HG03571 (cell line): ENCODE measurements at regions not wholly inside any gene's neighbourhood (a gene's known extent, or its start where the extent isn't known, plus 50 kb on each side); places are given as distances from the start of the nearest gene placed in this dataset.
"Not testable (repeated sequence)": the region's sequence is repeated elsewhere in the genome, so short reads cannot be mapped to it uniquely, and the experiment has no call there.

Experiments
- ATAC-seq: cut with Tn5 transposase; IDR thresholded peaks from one replicate; pipeline ENCODE4 v1.9.1; 2021; ENCODE audit not compliant: unreplicated experiment

DNA sequence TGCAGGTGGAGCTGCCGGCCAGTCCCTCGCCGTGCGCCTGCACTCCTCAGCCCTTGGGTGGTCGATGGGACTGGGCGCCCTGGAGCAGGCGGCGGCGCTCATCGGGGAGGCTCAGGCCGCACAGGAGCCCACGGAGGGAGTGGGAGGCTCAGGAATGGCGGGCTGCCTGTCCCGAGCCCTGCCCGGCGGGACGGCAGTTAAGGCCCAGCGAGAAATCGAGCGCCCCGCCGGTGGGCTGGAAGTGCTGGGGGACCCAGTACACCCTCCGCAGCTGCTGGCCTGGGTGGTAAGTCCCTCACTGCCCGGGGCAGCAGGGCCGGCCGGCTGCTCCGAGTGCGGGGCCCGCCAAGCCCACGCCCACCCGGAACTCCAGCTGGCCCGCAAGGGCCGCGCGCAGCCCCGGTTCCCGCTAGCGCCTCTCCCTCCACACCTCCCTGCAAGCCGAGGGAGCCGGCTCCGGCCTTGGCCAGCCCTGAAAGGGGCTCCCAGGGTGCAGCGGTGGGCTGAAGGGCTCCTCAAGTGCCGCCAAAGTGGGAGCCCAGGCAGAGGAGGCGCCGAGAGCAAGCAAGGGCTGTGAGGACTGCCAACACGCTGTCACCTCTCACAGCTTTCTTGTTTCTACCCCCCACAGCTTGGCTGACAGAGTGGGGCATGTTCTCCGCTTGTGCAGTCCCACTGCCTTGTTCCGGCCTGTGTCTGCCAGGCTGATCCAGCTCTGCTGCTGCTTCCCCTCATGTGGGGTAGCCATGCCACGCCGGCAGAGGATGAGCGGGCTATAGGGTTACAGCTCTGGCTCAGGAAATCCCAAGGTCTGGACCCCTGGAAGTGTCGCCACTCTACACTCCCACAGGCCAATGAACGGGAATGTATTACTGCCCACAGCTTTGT, 886.7 kb downstream of the FAT4 start:
- ATAC-seq: not testable (repeated sequence)

DNA sequence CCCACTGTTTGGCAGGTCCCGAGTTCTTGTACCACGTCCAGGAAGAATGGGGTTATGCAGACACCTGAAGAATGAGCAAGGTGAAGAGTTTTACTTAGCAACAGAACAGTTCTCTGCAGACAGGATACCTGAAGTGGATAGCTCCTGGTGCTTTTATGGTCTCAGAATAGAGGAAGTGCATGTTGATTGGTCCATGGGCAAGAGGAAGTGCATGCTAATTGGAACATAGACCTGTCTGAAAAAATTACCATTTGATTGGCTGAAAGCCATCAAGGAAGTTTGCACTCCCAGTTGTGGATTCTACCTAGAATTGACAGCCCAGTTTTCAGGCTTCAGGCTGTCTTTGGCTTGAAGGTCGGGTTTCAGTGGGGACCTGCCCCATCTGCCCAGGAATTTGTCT, 887.5 kb downstream of the FAT4 start:
- no peak for ATAC-seq

DNA sequence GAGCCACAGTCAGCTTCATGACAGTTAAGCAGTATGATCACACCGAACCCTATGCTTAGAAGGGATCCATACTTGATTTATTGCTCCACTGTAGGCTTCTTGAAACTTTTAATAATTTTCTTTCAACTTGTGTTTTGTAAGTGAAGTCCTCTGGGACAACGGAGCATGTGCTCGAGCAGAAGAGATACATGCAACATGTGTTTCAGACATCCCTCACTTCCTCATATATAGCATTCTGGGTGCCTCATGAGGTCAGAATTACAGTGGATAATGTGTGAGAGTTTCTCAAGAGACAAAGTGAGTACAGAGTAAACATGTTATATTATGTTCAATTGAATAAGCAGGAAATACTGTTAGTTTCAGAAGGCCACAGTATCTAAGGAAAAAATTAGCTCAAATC, 893.2 kb downstream of the FAT4 start:
- ATAC-seq: no peak

DNA sequence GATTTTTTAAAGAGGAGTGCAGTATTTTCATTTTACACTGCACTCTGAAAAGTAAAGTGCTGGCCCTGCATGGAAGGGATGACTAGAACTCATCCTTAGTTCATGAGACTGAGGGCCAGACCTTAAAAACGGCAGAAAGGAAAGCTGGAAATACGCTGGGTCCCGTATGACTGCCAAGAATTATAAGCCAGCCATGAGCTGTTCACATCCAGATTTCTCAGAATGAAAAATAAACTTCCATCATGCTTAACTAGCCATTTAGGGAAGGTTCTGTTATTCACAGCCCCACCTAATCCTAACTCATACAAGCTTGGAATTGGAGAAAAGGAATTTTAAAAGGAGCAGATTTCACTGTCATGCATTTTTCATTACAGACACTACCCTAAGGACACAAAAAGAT, 894.4 kb downstream of the FAT4 start:
- no peak for ATAC-seq

DNA sequence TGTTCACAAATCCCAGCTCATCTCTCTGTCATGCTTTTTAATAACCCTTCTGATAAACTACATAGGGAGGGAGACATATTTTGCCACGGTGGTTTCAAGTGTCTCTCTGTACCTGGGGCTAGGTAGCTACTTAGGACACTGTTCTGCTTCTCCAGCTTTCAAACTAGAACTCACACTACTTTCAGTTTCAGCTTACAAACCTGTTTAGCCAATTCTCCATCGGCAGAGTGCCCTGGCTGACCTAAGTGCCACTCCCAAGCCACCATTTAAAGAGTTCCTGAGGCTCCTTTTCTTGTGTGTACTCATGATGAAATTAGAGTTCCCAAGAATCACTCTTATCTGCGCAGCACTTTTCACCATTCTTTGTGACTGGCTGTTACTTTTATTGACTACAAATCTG, 899.2 kb downstream of the FAT4 start:
- ATAC-seq: no peak

DNA sequence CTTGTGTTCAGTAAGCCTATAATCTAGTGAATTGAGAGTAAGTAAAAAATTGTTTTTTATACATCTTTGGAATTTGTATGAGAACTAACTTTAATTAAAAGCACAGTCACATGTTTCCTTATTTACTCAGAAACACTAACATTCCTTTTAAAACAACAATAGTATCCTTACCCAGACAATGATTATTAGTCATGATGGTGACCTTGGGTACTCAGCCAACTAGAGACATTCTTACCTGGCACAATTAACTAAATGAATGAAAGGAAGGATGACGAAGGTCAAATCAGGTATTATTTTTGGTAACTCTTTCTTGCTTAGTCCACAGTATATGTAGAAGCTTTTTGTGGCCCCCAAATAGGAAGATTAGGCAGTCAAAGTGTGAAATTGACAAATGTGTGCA, 901.0 kb downstream of the FAT4 start:
- ATAC-seq: no peak

DNA sequence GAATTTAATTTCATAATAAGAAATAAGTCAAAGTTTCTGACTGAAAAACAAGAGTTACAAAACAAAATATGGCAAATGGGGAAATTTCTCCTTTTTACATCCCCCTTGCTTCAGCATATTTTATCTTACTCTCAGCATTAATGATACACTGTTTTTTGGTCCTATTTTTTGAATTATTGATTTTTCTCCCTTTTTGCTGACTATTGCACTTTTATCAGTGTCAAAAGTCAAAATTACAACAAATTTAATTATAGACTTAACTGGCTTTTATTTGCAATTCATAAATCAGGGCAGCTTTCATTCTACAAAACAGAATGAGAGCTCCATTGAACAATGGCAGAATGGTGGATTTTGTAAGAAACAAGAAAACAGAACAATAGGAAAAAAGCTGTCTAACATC, 901.9 kb downstream of the FAT4 start:
- no peak for ATAC-seq

DNA sequence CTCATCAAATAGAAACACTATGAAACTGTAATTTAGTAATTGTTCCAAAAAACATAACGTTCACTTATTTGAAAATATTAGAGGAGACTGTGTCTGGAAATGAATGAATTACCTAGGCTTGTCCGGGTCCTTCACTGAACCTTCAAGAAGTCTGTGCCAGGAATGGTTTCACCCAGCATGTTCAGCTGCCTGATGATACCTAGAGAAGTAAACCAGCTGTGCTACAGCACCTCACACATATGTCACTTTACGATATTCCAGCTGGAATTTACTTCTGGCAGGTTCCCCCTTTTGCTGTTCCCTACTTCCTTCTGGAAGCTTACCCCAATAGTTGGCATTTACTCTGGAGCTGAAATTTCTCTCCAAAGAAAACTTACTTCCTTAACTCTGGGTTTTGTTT, 906.5 kb downstream of the FAT4 start:
- no peak for ATAC-seq

DNA sequence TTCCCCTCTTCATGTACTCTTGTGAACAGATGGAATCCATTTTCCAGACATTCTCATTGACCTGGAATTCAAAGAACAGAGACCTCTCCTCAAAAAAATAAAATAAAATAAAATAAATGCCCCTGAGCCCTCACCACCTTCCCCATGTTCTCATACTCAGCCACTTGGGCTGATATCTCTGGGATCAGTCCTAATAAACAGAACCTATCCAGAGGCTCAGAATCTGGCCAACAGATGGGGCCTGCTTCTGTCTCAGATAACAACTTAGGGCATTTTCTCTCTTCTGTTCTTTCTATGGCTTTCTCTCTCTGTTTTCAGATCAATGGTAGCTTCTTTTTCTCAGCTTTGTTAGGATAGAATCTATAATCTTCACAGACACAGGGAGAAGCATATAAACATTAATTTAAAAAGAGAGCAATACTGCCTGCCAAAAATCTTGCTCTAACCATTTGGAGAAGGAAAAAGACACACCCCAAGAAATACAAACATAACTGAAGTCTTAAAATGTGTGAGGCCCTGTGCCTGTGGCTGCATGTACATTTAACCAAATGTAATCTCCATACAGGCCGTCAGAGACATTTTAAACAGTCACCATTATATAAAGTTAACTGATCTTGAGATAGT, 907.1 kb downstream of the FAT4 start:
- no peak for ATAC-seq

DNA sequence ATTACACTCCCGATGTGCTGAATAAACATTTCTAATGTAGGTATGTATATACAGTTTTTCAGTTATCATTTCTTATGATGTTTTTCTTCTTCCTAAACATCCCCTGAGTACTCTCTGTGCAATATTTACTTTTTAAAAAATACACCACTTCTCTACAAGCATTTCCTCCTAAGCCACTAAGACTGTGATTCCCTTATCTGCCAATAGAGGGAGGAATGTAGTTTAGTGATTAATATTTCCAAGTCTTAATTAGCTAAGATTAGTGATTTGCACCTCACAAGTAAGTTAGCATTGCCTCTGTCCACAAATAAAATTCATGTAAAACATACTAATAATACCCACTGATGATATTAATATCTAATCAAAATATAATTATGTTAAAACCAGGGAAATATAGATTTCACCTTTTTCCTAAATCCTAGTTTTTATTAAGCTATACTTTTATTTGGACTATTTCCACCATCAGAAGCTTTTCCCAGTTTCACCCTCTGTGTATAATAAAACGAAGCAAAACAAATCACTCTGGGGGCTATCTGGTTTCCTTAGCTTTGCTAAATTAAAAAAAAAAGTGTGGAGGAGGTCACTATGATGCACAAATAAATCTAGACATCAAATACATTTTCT, 909.1 kb downstream of the FAT4 start:
- no peak for ATAC-seq

DNA sequence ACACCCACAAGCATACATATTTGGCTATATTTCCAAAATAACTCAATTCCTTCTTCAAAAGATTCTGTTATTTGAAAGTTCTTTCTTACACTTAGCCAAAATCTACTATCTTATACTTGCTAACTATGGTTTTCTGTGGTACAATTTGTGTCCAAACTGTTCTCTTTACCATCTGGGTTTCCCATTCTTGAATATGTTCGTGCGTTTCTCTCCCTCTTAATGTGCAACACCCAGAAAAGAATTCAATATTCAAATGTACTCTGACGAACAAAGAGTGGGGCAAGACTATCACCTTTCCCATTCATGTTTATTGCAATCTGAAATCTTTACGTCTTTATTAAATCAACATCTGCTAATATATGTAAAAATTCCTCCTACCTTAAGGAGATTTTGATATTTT, 912.7 kb downstream of the FAT4 start:
- no peak for ATAC-seq

DNA sequence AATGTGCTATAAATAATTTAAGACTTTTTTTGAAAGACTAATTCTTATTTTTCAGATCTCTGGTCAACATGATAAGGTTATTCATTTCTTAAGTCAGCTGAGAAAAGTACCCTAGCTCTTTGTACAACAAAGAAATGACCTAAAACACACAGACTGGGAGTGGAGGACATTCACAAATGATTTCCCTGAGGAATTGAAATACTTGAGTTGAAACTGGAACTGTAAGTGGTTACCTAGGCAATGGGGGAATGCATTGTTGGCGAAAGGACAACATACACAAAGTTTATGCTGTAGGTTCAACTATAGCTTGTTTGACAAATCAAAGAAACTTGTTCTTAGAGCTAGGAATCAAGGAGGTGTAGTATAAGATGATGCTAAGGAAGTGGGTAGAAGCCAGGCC, 915.5 kb downstream of the FAT4 start:
- no peak for ATAC-seq

DNA sequence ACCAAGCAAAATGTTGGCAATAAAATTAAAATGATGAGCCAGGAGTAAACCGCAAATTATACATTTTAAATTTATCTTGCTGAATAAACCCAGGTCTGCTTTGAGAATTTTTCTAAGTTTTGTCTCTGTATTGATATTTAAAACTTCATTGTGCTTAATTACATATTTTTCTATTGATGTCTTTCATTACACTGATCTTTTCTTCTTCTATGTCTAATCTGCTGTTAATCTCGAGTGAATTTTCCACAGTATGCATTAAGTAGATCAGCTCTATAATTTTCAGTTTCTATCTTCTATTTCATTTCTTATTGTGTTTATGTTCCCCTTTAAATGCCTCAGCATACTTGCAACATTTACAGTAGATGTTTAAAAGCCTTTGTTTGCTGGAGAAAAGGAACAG, 918.7 kb downstream of the FAT4 start:
- no peak for ATAC-seq

DNA sequence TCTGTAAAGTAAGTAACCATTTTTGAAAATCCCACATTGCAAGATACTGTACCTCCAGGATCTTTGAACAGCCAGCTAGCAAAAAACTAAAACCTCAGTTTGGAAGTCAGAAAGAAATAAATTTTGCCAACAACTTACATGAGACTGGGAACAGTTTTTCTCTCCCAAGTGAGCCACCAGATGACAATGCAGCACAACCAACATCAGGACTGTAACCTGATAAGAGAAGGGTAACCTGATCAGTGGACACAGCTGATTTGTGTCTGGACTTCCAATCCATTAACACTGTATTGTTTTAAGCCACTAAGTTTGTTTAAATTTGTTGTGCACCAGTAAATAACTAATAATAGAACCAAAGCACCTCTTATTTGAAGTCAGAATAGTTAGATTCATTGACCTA, 923.3 kb downstream of the FAT4 start:
- ATAC-seq: no peak

DNA sequence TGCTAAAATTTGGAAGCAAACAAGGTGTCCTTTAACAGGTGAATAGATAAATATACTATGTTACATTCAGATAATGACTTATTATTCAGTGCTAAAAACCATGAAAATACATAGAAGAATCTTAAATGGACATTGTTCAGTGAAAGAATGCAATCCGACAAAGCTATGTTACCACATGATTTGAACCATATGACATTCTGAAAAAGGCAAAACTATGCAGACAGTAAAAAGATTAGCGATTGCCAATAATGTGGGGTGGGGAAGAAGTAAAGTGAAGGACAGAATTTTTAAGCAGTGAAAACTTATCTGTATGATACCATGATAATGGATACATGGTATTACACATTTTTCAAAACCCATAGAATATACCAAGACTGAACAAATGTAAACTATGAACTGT, 926.9 kb downstream of the FAT4 start:
- no peak for ATAC-seq

DNA sequence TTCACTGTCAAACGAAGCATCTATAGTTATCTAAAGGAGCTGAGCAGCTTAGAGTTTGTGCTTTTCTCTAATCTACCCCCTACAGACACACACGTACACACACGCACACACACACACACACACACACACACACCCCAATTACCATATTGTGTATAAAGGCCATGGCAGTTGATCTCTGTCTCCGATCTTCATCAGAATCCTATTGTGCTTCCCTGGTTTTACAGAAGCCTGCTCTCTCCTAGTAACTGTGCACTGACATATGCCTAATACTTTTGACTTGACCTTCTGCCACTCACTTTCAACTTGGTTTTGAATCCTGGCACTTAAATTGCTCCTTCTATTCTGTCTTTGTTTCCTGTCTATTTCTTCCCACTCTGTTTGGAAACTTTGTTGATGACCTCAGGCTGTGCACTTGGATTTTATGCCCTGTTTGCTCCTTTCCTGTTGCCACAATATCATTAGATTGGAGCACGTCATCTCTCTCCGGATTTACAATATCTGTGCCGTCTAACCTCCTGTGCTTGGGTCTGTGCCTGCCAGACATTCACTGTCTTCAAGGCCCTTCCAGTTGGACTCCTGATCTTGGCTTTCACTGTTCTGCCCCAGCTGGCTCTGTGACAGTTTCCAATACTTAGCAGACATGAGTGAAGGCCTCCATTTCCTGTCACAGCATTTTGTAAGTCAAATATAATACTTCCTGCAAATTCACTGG, 928.1 kb downstream of the FAT4 start:
- ATAC-seq: no peak

DNA sequence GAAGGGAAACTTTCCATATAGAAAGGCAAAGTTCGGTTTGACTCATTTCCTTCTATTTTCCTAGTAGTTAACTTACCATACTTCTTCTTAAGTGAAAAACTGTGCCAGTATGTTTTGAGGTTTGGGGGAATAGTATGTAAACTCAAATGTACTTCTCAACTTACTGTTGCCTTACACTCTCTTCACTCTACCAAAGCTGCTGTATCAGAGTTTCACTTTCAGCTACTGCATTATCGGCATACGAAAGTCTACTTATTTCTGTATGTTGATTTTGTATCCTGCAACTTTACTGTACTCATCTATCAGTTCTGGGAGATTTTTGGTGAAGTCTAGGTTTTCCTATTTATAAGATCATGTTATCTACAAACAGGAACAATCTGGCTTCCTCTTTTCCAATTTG, 932.7 kb downstream of the FAT4 start:
- no peak for ATAC-seq

DNA sequence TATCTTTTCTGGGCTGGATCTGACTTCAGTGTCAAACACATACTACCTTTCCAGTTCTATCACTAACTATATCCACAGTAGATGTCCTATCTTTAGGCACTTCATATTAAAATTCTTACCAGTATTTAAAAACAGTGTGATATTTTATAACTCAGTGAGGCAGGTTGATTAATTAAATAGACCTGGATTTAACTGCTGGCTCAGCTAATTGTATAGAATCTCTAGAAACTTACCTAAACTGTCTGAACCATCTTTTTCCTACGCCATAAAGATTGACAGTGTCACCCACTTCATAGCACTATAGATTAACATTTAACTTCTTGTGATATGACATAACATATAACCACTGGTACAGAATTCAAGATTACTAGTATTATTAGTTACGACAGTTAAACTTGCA, 935.3 kb downstream of the FAT4 start:
- ATAC-seq: no peak

DNA sequence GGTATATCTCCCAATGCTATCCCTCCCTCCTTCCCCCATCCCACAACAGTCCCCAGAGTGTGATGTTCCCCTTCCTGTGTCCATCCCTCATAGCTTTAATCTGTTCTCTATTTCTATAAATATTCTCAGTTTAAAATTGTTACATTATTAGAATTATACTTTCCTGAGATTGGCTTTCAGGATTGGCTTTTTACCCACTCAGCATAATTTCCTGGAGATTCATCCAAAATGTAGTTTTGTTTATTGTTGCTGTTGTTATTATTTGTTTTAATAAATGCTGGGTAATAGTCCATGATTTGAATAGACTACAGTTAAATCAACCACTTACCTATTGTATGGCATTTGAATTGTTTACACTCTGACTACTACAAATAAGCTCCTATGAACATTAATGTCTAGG, 936.4 kb downstream of the FAT4 start:
- ATAC-seq: no peak

DNA sequence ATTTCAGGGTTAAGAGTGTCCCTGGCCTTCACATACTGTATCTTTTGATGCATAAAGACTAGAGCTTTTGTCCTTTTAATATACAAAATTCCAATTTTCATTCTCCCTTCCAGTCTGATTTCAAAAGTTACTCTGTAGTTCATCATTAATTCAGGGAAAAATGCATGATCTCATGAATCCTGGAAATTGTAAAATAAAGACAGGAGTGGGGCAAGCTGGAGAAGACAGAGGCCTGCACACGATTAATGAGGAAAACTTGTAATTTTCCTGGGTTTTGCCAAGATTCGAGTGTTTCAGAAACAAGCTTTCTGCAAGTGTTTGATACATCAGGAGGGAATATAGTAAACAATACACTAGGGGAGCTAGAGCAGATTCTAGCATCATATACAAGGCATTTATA, 947.9 kb downstream of the FAT4 start:
- ATAC-seq: no peak

DNA sequence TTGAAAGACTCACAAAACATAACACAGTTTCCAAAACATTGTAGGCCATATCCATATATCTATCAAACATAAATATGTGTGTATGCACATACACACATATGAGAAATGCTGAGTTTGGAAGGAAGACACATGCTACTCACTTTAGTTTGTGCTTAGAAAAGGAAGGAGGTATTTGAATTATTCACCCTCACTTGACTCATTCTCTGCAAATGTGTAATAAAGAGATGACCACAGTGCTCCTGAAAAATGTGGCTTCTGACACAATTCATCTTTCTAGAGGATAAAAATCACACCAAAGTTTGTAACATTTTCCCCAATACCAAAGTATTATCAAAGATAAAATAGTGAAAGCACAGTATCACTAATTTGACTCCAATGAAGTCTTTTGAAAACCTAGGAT, 950.1 kb downstream of the FAT4 start:
- no peak for ATAC-seq

DNA sequence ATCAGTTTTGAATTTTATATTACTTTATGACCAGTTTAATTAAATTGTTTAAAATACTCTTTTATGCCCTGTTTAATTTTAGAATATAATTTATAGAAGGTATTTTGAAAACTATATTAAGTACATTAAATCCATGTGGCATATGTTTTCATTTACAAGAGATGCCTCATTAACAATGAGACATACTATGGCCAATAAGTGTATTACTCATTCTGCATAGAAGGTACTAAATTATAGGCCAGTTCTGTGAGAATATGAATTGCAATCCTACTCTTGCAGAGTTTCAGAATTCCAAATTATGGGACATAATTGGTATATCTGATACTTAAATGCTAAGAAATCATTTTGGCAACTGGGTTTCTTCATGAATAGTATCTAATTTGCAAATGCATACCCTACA, 951.1 kb downstream of the FAT4 start:
- ATAC-seq: no peak
